ENCODE measurements at regions not wholly inside any gene's neighbourhood (a gene's known extent, or its start where the extent isn't known, plus 50 kb on each side); places are given as distances from the start of the nearest gene placed in this dataset.
A peak's percentile ranks its signal among the peaks of the same experiment; 100 is the strongest.
"Not testable (repeated sequence)": the region's sequence is repeated elsewhere in the genome, so short reads cannot be mapped to it uniquely, and the experiment has no call there.

- peak; percentile 80 for DNase-seq
Observed at GRCh38 chr3:61381745-61382392, 130.6 kb upstream of the FHIT start.

GRCh38 chr3:61387817-61388216, 136.6 kb upstream of the FHIT start:
- DNase-seq = no peak

- DNase-seq = not testable (repeated sequence)
Observed at GRCh38 chr3:61393480-61393947, 142.3 kb upstream of the FHIT start.

GRCh38 chr3:61401359-61401758, 150.1 kb upstream of the FHIT start:
- DNase-seq = no peak

- DNase-seq = no peak
Observed at GRCh38 chr3:61407397-61407796, 154.0 kb upstream of the PTPRG start.

- DNase-seq = no peak
Observed at GRCh38 chr3:61409638-61410037, 151.7 kb upstream of the PTPRG start.

GRCh38 chr3:61410358-61410757, 151.0 kb upstream of the PTPRG start:
- not testable (repeated sequence) for DNase-seq

- no peak for DNase-seq
Observed at GRCh38 chr3:61411009-61411662, 150.2 kb upstream of the PTPRG start.

- no peak for DNase-seq
Observed at GRCh38 chr3:61414456-61414855, 146.9 kb upstream of the PTPRG start.

GRCh38 chr3:61415201-61415600, 146.2 kb upstream of the PTPRG start:
- DNase-seq = no peak

GRCh38 chr3:61416618-61417017, 144.8 kb upstream of the PTPRG start:
- DNase-seq = no peak

GRCh38 chr3:61417352-61417751, 144.0 kb upstream of the PTPRG start:
- DNase-seq = no peak

GRCh38 chr3:61420136-61420759, 141.1 kb upstream of the PTPRG start:
- DNase-seq = no peak

GRCh38 chr3:61422945-61423673, 138.3 kb upstream of the PTPRG start:
- no peak for DNase-seq

GRCh38 chr3:61425356-61425755, 136.0 kb upstream of the PTPRG start:
- DNase-seq = no peak

- DNase-seq = no peak
Observed at GRCh38 chr3:61429106-61429505, 132.3 kb upstream of the PTPRG start.

GRCh38 chr3:61434901-61435300, 126.5 kb upstream of the PTPRG start:
- DNase-seq = not testable (repeated sequence)

GRCh38 chr3:61435361-61435760, 126.0 kb upstream of the PTPRG start:
- not testable (repeated sequence) for DNase-seq

- DNase-seq = no peak
Observed at GRCh38 chr3:61438253-61439121, 122.9 kb upstream of the PTPRG start.

GRCh38 chr3:61439122-61439458, 122.3 kb upstream of the PTPRG start:
- no peak for DNase-seq

GRCh38 chr3:61442696-61443095, 118.7 kb upstream of the PTPRG start:
- no peak for DNase-seq

GRCh38 chr3:61443886-61444285, 117.5 kb upstream of the PTPRG start:
- no peak for DNase-seq

GRCh38 chr3:61444782-61445181, 116.6 kb upstream of the PTPRG start:
- no peak for DNase-seq
